ENCODE measurements at regions not wholly inside any gene's neighbourhood (a gene's known extent, or its start where the extent isn't known, plus 50 kb on each side); places are given as distances from the start of the nearest gene placed in this dataset.

GRCh38 chr17:72404872-72405271, 284.1 kb downstream of the SOX9 start:
- DNase-seq: peak in 6 of 56 donors; percentile 1 to 48 (median 10)

- DNase-seq: peak in 2 of 56 donors; percentile 5 to 6
These were observed 284.9 kb downstream of the SOX9 start for GRCh38 chr17:72405662-72406230.

- no peak for DNase-seq
These were observed 285.7 kb downstream of the SOX9 start for GRCh38 chr17:72406498-72406897.

- DNase-seq: peak in 47 of 56 donors; percentile 7 to 80 (median 45)
These were observed 286.6 kb downstream of the SOX9 start for GRCh38 chr17:72407336-72407909.

- DNase-seq: no peak
These were observed 287.1 kb downstream of the SOX9 start for GRCh38 chr17:72407931-72408330.

GRCh38 chr17:72408641-72409040, 287.8 kb downstream of the SOX9 start:
- DNase-seq: no peak

GRCh38 chr17:72409405-72410002, 288.7 kb downstream of the SOX9 start:
- no peak for DNase-seq

- no peak for DNase-seq
These were observed 290.3 kb downstream of the SOX9 start for GRCh38 chr17:72411124-72411563.

GRCh38 chr17:72412650-72413076, 291.8 kb downstream of the SOX9 start:
- DNase-seq: no peak

GRCh38 chr17:72413077-72414031, 292.5 kb downstream of the SOX9 start:
- no peak for DNase-seq

- no peak for DNase-seq
These were observed 293.2 kb downstream of the SOX9 start for GRCh38 chr17:72414032-72414396.

- peak in 1 of 56 donors; percentile 3 for DNase-seq
These were observed 294.4 kb downstream of the SOX9 start for GRCh38 chr17:72414967-72415853.

GRCh38 chr17:72416054-72416675, 295.3 kb downstream of the SOX9 start:
- DNase-seq: peak in 32 of 56 donors; percentile 11 to 72 (median 34)

GRCh38 chr17:72416905-72417304, 296.1 kb downstream of the SOX9 start:
- DNase-seq: no peak

GRCh38 chr17:72417627-72418026, 296.8 kb downstream of the SOX9 start:
- no peak for DNase-seq

- DNase-seq: peak in 3 of 56 donors; percentile 13 to 47 (median 17)
These were observed 299.3 kb downstream of the SOX9 start for GRCh38 chr17:72419866-72420774.

- no peak for DNase-seq
These were observed 299.9 kb downstream of the SOX9 start for GRCh38 chr17:72420775-72421127.

- DNase-seq: peak in 13 of 56 donors; percentile 8 to 55 (median 26)
These were observed 300.6 kb downstream of the SOX9 start for GRCh38 chr17:72421128-72422092.

Data from nucleus accumbens (tissue), 56 donors.